ENCODE measurements at regions not wholly inside any gene's neighbourhood (a gene's known extent, or its start where the extent isn't known, plus 50 kb on each side); places are given as distances from the start of the nearest gene placed in this dataset.

DNA sequence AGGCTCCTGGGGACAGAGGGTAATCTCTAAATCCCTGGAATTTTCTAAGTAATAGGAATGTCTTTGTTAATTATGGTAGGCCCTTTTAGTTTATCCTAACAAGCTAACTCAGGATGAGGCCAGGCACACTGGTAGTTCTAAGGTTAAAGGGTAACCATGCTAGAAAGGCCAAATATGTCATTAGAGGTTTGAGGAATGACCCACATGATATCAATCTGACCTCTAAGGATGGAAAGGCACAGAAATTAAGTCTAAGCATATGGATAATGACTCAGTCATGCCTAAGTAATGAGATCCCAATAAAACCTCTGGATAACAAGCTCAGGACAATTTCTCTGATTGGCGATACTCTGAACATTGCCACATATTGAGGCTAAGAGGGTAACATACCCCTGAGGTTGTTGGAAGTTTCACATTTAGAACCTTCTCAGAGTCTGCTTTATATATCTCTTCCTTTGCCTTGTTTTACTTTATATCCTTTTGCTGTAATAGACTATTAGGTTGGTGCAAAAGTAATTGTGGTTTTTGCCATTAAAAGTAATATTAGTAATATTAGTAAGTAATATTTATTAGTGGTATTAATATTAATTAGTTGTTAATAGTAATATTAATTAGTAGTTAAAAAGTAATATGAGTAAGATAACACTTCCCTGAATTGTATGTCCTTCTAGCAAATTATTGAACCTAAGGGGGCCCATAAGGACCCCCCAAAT is 806.3 kb upstream of the GCFC2 start:
- TF ChIP-seq EP300 (IDR thresholded peaks at IDR 0.05) = no peak
- TF ChIP-seq, protein P1, sequence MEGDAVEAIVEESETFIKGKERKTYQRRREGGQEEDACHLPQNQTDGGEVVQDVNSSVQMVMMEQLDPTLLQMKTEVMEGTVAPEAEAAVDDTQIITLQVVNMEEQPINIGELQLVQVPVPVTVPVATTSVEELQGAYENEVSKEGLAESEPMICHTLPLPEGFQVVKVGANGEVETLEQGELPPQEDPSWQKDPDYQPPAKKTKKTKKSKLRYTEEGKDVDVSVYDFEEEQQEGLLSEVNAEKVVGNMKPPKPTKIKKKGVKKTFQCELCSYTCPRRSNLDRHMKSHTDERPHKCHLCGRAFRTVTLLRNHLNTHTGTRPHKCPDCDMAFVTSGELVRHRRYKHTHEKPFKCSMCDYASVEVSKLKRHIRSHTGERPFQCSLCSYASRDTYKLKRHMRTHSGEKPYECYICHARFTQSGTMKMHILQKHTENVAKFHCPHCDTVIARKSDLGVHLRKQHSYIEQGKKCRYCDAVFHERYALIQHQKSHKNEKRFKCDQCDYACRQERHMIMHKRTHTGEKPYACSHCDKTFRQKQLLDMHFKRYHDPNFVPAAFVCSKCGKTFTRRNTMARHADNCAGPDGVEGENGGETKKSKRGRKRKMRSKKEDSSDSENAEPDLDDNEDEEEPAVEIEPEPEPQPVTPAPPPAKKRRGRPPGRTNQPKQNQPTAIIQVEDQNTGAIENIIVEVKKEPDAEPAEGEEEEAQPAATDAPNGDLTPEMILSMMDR (IDR thresholded peaks at IDR 0.05) = no peak
- no peak for TF ChIP-seq POLR2A (IDR thresholded peaks at IDR 0.05)
